H9 (cell line): ENCODE measurements at regions not wholly inside any gene's neighbourhood (a gene's known extent, or its start where the extent isn't known, plus 50 kb on each side); places are given as distances from the start of the nearest gene placed in this dataset.

Experiments used
- DNase-seq: peaks from one replicate; pipeline ENCODE4 v3.0.0-alpha.2; 2017
- H2AFZ ChIP-seq: one replicate; pipeline ENCODE4 v1.6.1; 2013; ENCODE audit warnings: mild to moderate bottlenecking, low read length, control low read depth, moderate library complexity
- H2AK5ac ChIP-seq: 2 replicates; pipeline ENCODE4 v1.6.1; 2013; ENCODE audit warnings: low read length, control low read depth, mixed read lengths; ENCODE audit not compliant: insufficient read length
- H2BK120ac ChIP-seq: one replicate; pipeline ENCODE4 v1.6.1; 2013; ENCODE audit warnings: low read depth, mild to moderate bottlenecking, low read length, control low read depth, inconsistent platforms; ENCODE audit not compliant: poor library complexity, severe bottlenecking
- H2BK12ac ChIP-seq: 2 replicates; pipeline ENCODE4 v1.6.1; 2013; ENCODE audit warnings: low read length, control low read depth, mixed read lengths, low read depth; ENCODE audit not compliant: insufficient read length
- H2BK15ac ChIP-seq: 2 replicates; pipeline ENCODE4 v1.6.1; 2013; ENCODE audit warnings: low read depth, low read length, control low read depth
- H2BK20ac ChIP-seq: one replicate; pipeline ENCODE4 v1.6.1; 2013; ENCODE audit warnings: low read depth, mild to moderate bottlenecking, low read length, control low read depth, inconsistent platforms; ENCODE audit not compliant: poor library complexity, severe bottlenecking
- H2BK5ac ChIP-seq: 2 replicates; pipeline ENCODE4 v1.6.1; 2013; ENCODE audit warnings: low read length, control low read depth, mixed read lengths; ENCODE audit not compliant: insufficient read length
- H3K14ac ChIP-seq: 2 replicates; pipeline ENCODE4 v1.6.1; 2013; ENCODE audit warnings: low read length, control low read depth; ENCODE audit not compliant: insufficient read depth
- H3K18ac ChIP-seq: 2 replicates; pipeline ENCODE4 v1.6.1; 2013; ENCODE audit warnings: low read depth, mild to moderate bottlenecking, mixed read lengths, low read length, control low read depth; ENCODE audit not compliant: insufficient read length
- H3K23ac ChIP-seq: 2 replicates; pipeline ENCODE4 v1.6.1; 2013; ENCODE audit warnings: low read length, control low read depth, mixed read lengths, low read depth; ENCODE audit not compliant: insufficient read length
- H3K23me2 ChIP-seq: 2 replicates; pipeline ENCODE4 v1.6.1; 2013; ENCODE audit warnings: low read depth, mild to moderate bottlenecking, mixed read lengths, low read length, control low read depth; ENCODE audit not compliant: insufficient read length, poor library complexity, severe bottlenecking
- H3K27ac ChIP-seq: 2 replicates; pipeline ENCODE4 v1.5.1; 2013; ENCODE audit warnings: low read length, control low read depth, mixed read lengths, low read depth; ENCODE audit not compliant: insufficient read length
- H3K27me3 ChIP-seq: 2 replicates; pipeline ENCODE4 v1.6.1; 2013; ENCODE audit warnings: low read length, control low read depth, inconsistent platforms; ENCODE audit not compliant: insufficient read depth
- H3K4ac ChIP-seq: 2 replicates; pipeline ENCODE4 v1.6.1; 2013; ENCODE audit warnings: low read depth, mild to moderate bottlenecking, control low read depth, inconsistent platforms, low read length, moderate library complexity
- H3K4me1 ChIP-seq: 2 replicates; pipeline ENCODE4 v1.6.1; 2013; ENCODE audit warnings: low read length, control low read depth, inconsistent platforms; ENCODE audit not compliant: insufficient read depth
- H3K4me2 ChIP-seq: 2 replicates; pipeline ENCODE4 v1.6.1; 2013; ENCODE audit warnings: low read length, control low read depth, mixed read lengths; ENCODE audit not compliant: insufficient read length, insufficient read depth
- H3K56ac ChIP-seq: 2 replicates; pipeline ENCODE4 v1.6.1; 2013; ENCODE audit warnings: low read depth, mild to moderate bottlenecking, mixed read lengths, low read length, control low read depth; ENCODE audit not compliant: insufficient read length
- H3K79me1 ChIP-seq: 2 replicates; pipeline ENCODE4 v1.6.1; 2013; ENCODE audit warnings: low read depth, mild to moderate bottlenecking, moderate library complexity, low read length, control low read depth, inconsistent platforms; ENCODE audit not compliant: insufficient read depth, poor library complexity, severe bottlenecking
- H3K79me2 ChIP-seq: 2 replicates; pipeline ENCODE4 v1.6.1; 2013; ENCODE audit warnings: low read length, control low read depth, inconsistent platforms; ENCODE audit not compliant: insufficient read depth
- H3K9ac ChIP-seq: 2 replicates; pipeline ENCODE4 v1.6.1; 2013; ENCODE audit warnings: low read length, control low read depth, mixed read lengths; ENCODE audit not compliant: insufficient read length; ENCODE audit errors: extremely low read depth
- H3K9me3 ChIP-seq: one replicate; pipeline ENCODE4 v1.6.1; 2013; ENCODE audit warnings: low read depth, low read length, inconsistent platforms; ENCODE audit not compliant: control insufficient read depth
- H3T11ph ChIP-seq: one replicate; pipeline ENCODE4 v1.6.1; 2013; ENCODE audit warnings: mild to moderate bottlenecking, low read length, control low read depth, inconsistent platforms
- H4K20me1 ChIP-seq: one replicate; pipeline ENCODE4 v1.6.1; 2013; ENCODE audit not compliant: control insufficient read depth, insufficient read length, insufficient read depth
- H4K5ac ChIP-seq: 2 replicates; pipeline ENCODE4 v1.6.1; 2013; ENCODE audit warnings: low read depth, mild to moderate bottlenecking, mixed read lengths, low read length, control low read depth; ENCODE audit not compliant: insufficient read length
- H4K8ac ChIP-seq: replicated peaks from 2 replicates; pipeline ENCODE4 v1.6.1; 2013; ENCODE audit warnings: low read length, control low read depth, mixed read lengths, low read depth; ENCODE audit not compliant: insufficient read length
- H4K91ac ChIP-seq: 2 replicates; pipeline ENCODE4 v1.6.1; 2013; ENCODE audit warnings: low read depth, mild to moderate bottlenecking, moderate library complexity, mixed read lengths, low read length, control low read depth; ENCODE audit not compliant: insufficient read length
- H3K27ac Mint-ChIP-seq, 3 experiments: 2 replicates in 2 of 3; 3 replicates in 1 of 3; pipeline ENCODE4 v1.8.0; 2020 to 2021; ENCODE audit warnings: mixed read lengths in 3 of 3, mild to moderate bottlenecking in 1 of 3, moderate library complexity in 1 of 3
- H3K27me3 Mint-ChIP-seq: 2 replicates; pipeline ENCODE4 v1.8.0; 2021; ENCODE audit warnings: low read depth, mild to moderate bottlenecking, moderate library complexity, mixed read lengths
- H3K36me3 Mint-ChIP-seq, 3 experiments: 2 replicates in 2 of 3; 3 replicates in 1 of 3; pipeline ENCODE4 v1.8.0; 2020 to 2021; ENCODE audit warnings: low read depth in 3 of 3, mixed read lengths in 3 of 3; ENCODE audit not compliant: insufficient read depth in 1 of 3
- H3K4me1 Mint-ChIP-seq, 2 experiments: 2 replicates each; pipeline ENCODE4 v1.8.0; 2020; ENCODE audit warnings: mixed read lengths in 2 of 2
- H3K4me3 Mint-ChIP-seq, 2 experiments: 2 replicates in 1 of 2; 3 replicates in 1 of 2; pipeline ENCODE4 v1.8.0; 2020 to 2021; ENCODE audit warnings: mild to moderate bottlenecking in 2 of 2, mixed read lengths in 2 of 2, moderate library complexity in 1 of 2
- H3K9me3 Mint-ChIP-seq, 2 experiments: 2 replicates in 1 of 2; 3 replicates in 1 of 2; pipeline ENCODE4 v1.8.0; 2020; ENCODE audit warnings: mild to moderate bottlenecking in 2 of 2, mixed read lengths in 2 of 2, moderate library complexity in 1 of 2
- WGBS: extraction: QIAGEN DNeasy Blood & Tissue Kit; methylation state at CpG from one replicate; pipeline ENCODE4 v1.1.7; 2013; ENCODE audit warnings: missing lambda C conversion rate, low lambda C conversion rate, mixed read lengths; ENCODE audit not compliant: insufficient read length; ENCODE audit errors: extremely low coverage; 5-methylcytosine and 5-hydroxymethylcytosine counted together
- TF ChIP-seq, protein P1 (sequence below): fragments of 200-600 bp; sonication (generic); conservative IDR thresholded peaks from 3 replicates; pipeline ENCODE4 v1.8.0; 2021; ENCODE audit warnings: antibody characterized with exemption, mild to moderate bottlenecking

DNA sequence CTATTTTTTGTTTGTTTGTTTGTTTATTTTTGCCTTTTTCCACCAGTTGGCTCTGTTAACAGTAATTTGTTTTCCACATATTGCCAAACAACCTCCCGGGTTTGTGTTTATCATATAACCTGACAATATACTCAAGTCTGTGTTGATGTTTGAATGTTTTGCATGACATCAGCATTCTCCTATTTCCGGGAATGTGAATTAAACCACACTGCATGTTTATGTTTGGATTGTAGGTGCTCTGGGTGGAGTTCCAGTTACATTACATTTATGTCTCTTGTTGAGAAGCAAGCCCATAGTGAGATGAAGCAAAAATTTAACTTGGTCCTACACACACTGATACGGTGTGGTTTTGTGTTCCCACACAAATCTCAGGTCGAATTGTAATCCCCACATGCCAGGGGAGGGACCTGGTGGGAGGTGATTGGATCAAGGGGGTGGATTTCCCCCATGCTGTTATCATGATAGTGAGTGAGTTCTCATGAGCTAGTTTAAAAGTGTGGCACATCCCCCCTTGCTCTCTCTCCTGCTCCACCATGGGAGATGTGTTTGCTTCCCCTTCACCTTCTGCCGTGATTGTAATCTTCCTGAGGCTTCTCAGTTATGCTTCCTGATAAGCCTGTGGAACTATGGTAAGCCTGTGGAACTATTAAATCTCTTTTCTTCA is 54.4 kb upstream of the CLNK start:
- Mint-ChIP-seq H3K27me3 (no peaks in the 10 kb centered on the region), H3K36me3 (no peaks in the 10 kb centered on the region), H3K9me3 (no peaks in the 10 kb centered on the region), H3K27ac (no peak overlapping the region; a peak in 1 of 7 replicates), H3K4me1 (peaks cover 8 to 17% of the 10 kb centered on the region in 2 experiments), H3K4me3 (no peak overlapping the region)
- Histone ChIP-seq H3K9me3 (no peaks in the 10 kb centered on the region), H3K4me1 (no peaks in the 10 kb centered on the region), H4K20me1 (no peaks in the 10 kb centered on the region), H3K27me3 (no peaks in the 10 kb centered on the region), H2BK5ac (no peak overlapping the region), H2BK20ac (no peak overlapping the region), H4K91ac (no peak overlapping the region), H3K4me2 (no peak overlapping the region), H2AFZ (no peak overlapping the region), H3K14ac (no peak overlapping the region), H3K79me1 (no peaks in the 10 kb centered on the region), H2BK120ac (no peak overlapping the region), H3K23ac (no peak overlapping the region), H2AK5ac (no peak overlapping the region), H3K9ac (no peak overlapping the region), H3K79me2 (no peaks in the 10 kb centered on the region), H3K56ac (no peak overlapping the region), H3K23me2 (no peaks in the 10 kb centered on the region), H2BK12ac (no peak overlapping the region), H2BK15ac (no peak overlapping the region), H3K18ac (no peak overlapping the region), H3K4ac (no peak overlapping the region), H3K27ac (no peak overlapping the region), H4K5ac (no peak overlapping the region), H3T11ph (no peak overlapping the region), H4K8ac (no peak overlapping the region)
- TF ChIP-seq, protein P1, sequence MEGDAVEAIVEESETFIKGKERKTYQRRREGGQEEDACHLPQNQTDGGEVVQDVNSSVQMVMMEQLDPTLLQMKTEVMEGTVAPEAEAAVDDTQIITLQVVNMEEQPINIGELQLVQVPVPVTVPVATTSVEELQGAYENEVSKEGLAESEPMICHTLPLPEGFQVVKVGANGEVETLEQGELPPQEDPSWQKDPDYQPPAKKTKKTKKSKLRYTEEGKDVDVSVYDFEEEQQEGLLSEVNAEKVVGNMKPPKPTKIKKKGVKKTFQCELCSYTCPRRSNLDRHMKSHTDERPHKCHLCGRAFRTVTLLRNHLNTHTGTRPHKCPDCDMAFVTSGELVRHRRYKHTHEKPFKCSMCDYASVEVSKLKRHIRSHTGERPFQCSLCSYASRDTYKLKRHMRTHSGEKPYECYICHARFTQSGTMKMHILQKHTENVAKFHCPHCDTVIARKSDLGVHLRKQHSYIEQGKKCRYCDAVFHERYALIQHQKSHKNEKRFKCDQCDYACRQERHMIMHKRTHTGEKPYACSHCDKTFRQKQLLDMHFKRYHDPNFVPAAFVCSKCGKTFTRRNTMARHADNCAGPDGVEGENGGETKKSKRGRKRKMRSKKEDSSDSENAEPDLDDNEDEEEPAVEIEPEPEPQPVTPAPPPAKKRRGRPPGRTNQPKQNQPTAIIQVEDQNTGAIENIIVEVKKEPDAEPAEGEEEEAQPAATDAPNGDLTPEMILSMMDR = no peak
- DNase-seq = no peak
- no CpG with 5 or more reads among the region's 5 CpGs for WGBS
